Stimulated activated CD4-positive, alpha-beta T cell treated with anti-CD3 and anti-CD28 coated beads, Interleukin-12 subunit alpha, Interleukin-12 subunit beta, amount 100 ng/mL, for 48 hours (primary cell): ENCODE measurements at regions not wholly inside any gene's neighbourhood (a gene's known extent, or its start where the extent isn't known, plus 50 kb on each side); places are given as distances from the start of the nearest gene placed in this dataset.
"Not testable (repeated sequence)": the region's sequence is repeated elsewhere in the genome, so short reads cannot be mapped to it uniquely, and the experiment has no call there.

Experiments used
- DNase-seq, 3 donors: peaks; one replicate each; pipeline ENCODE4 v3.0.0-alpha.2; 2020; ENCODE audit warnings: low read depth in 2 of 3, low spot score in 1 of 3

DNA sequence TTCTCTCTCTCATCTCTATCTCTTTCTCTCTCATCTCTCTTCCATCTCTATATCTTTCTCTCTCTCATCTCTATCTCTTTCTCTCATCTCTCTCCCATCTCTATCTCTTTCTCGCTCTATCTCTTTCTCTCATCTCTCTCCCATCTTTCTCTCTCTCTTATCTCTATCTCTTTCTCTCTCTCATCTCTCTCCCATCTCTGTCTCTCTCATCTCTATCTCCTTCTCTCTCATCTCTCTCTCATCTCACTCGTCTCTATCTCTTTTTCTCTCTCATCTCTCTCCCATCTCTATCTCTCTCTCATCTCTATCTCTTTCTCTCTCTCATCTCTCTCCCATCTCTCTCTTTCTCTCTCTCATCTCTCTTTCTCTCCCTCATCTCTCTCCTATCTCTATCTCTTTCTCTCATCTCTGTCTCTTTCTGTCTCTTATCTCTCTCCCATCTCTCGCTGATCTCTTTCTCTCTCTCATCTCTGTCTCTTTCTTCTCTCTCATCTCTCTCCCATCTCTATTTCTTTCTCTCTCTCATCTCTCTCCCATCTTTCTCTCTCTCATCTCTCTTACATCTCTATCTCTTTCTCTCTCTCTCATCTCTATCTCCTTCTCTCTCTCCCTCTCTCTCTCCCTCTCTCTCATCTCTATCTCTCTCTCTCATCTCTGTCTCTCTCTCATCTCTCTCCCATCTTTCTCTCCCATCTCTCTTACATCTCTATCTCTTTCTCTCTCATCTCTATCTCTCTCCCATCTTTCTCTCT is 388.7 kb downstream of the NPHP4 start:
- DNase-seq = no peak

DNA sequence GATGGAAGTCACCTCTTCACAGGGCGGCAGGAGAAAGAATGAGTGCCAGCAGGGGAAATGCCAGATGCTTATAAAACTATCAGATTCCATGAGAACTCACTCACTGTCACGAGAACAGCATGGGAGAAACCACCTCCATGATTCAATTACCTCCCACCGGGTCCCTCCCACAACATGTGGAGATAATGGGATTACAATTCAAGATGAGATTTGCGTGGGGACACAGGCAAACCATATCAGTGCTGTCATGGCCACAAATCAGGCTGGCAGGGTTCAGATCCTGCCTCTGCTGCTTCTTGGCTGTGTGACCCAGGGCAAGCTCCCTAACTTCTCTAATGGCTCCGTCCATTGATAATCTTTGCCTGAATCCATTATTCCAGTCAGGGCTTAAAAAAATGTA is 389.5 kb downstream of the NPHP4 start:
- not testable (repeated sequence) for DNase-seq

DNA sequence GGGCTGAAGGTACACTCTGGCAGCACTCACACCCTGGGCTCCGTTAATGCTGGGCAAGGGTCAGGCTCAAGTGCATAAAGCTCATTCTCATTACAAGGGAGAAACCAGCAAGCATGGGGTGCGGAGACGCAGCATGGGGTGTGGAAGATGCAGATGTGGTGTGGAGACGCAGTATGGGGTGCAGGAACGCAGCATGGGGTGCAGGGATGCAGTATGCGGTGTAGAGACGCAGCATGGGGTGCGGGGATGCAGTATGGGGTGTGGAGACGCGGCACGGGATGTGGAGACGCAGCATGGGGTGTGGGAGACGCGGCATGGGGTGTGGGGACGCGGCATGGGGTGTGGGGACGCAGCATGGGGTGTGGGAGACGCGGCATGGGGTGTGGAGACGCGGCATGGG is 390.7 kb downstream of the NPHP4 start:
- no peak for DNase-seq

- no peak for DNase-seq
Measured at GRCh38 chr1:5599541-5599940, 392.7 kb downstream of the NPHP4 start.

GRCh38 chr1:5598824-5599395 is 393.3 kb downstream of the NPHP4 start:
- no peak for DNase-seq

GRCh38 chr1:5597991-5598823 is 394.0 kb downstream of the NPHP4 start:
- no peak for DNase-seq

GRCh38 chr1:5597171-5597850 is 394.9 kb downstream of the NPHP4 start:
- no peak for DNase-seq

DNA sequence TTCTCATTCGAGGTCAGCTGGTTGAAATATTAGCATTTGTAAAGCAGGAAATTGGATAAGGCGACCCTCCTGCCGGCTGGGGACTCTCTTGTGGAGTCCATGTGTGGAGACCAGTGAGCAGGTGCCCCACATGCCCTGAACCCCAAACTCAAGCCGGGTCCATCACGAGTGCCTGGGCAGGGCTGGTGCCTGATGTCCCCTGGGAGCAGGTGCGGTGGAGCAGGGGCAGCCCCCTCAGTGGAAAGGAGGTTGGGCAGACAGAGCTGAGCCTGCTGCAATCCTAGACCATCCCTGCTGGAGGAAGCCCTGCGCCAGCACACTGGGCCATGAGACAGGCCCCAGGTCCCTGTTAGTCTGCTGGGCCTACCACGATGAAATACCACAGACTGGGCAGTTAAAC is 395.6 kb downstream of the NPHP4 start:
- no peak for DNase-seq

DNA sequence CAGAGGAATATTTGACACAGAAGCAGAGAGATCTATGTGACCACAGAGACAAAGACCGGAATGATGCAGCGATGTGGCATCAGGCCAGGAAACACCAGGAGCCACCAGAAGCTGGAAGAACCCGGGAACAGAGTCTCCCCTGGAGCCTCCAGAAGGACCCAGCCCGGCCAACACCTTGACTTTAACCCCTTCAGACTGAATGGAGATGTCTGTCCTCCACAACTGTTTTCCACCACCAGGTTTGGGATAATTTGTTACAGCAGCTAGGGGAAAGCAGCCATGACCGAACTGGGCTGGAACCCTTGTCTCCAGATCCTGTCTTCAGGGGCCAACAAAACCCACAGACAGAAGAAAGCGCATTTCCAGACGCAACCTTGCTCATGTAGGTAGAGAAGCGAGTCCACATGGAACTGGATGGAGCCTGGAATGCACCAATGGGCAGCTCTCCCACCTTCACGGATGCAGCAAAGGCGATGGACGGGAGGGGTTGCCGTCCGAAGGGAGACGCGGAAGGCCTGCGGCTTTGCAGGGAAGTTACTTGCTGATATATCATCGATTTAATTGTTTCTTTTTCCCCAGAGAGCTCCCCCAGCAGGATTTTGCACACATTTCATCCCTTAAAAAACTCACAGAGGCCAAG is 396.6 kb downstream of the NPHP4 start:
- no peak for DNase-seq

GRCh38 chr1:5594056-5594956 is 397.9 kb downstream of the NPHP4 start:
- DNase-seq = no peak

GRCh38 chr1:5590717-5591116 is 401.5 kb downstream of the NPHP4 start:
- DNase-seq = no peak

- DNase-seq = no peak
Measured at GRCh38 chr1:5586629-5587028, 405.6 kb downstream of the NPHP4 start.

DNA sequence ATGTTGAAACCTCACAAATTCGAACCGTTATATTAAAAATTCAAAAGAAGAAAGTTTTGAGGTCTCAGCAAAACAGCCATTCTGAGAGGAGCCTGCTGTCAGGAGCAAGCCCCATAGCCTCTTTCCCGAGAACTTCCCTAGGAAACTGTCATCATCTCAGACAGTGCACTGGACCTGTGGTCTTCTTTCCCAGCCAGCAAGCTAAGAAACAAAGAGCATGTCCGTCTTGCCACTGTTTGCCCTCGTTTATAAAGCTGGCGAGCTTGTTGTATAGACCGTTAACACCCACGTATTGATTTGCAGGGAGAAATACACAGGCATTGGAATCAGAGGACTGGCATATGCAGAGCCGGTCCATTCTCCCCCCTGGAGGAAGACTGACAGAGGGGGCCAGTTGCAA is 407.0 kb downstream of the NPHP4 start:
- DNase-seq = no peak

DNA sequence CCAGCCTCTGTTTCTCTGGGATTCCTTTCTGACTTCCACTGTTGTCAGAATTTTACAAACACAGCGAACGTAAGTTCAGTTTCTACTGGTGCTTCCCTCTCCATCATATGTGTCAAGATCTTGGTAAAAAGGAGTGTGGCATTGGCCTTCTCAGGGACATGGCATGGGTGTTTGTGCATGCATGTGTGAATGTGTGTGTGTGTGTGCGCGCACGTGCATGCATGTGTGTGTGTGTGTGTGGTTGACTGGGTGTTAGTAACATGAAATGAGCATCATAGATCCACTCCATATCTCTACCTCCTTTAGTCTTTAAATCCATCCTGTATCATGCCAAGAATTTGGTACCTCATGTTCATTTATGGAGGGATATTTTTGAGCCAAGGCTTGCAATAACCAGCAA is 411.3 kb downstream of the NPHP4 start:
- DNase-seq = no peak

- DNase-seq = no peak
Measured at GRCh38 chr1:5579966-5580365, 412.3 kb downstream of the NPHP4 start.

- DNase-seq = no peak
Measured at GRCh38 chr1:5578690-5579089, 413.5 kb downstream of the NPHP4 start.

DNA sequence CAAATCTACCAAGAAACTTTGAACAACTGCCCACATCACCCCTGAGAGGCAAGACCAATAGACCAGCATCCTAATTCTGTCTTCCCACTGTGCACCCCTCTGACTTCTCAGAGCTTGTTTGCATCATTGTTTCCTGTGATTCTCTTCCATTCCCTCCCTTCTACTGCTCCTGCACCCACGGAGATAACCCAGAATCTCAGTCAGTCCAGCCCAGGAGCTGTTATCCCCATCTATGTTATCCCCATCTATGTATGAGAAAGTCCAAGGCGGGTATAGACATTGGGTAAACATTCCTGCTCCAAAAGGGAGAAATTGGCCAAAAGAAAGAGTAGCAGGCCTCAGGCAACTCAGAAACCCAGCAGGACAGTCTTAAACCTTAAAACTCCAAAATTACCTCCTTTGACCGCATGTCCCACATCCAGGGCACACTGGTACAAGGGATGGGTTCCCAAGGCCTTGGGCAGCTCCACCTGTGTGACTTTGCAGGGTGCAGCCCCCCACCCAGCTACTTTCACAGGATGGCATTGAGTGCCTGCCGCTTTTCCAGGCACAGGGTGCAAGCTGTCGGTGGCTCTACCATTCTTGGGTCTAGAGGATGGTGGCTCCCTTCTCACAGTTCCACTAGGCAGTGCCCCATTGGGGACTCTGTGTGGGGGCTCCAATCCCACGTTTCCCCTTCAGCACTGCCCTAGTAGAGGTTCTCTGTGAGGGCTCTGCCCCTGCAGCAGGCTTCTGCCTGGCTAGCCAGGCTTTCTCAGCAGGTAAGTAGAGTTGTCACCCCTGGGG is 414.8 kb downstream of the NPHP4 start:
- no peak for DNase-seq

GRCh38 chr1:5576673-5577065 is 415.6 kb downstream of the NPHP4 start:
- no peak for DNase-seq

GRCh38 chr1:5576011-5576672 is 416.1 kb downstream of the NPHP4 start:
- DNase-seq = no peak
